ENCODE measurements at regions not wholly inside any gene's neighbourhood (a gene's known extent, or its start where the extent isn't known, plus 50 kb on each side); places are given as distances from the start of the nearest gene placed in this dataset.

DNA sequence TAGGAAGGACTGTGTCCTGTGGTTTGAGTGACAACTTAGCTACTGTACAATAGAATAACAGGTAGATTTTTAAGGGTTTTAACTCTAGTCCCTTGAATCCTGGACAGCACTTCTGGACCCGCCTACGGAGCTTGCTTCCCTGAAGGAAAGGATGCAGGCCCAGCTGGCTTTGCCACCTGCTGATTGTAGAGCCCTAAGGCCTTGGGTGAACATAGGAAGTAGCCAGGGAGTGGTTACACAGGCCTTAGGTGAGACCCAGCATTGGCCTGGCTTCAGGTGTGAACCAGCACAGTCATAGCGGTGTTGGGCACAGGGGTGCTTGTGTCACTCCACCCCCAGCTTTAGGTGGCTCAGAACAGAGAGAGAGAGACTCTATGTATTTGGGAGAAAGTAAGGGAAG is 413.5 kb downstream of the GRIA2 start:
- H3K9me3 ChIP-seq (replicated peaks; ENCODE audit: control insufficient read depth, insufficient read depth, low read length), result no peaks in the 10 kb centered on the region
- no peaks in the 10 kb centered on the region for H3K27me3 ChIP-seq (replicated peaks in 1 of 2; ENCODE audit: control insufficient read depth in 2 of 2, insufficient read depth in 2 of 2, low read length in 1 of 2)
- no peaks in the 10 kb centered on the region for H3K4me1 ChIP-seq (ENCODE audit: control insufficient read depth, insufficient read depth, low read length)
- no TSS peak for BruUV-seq (replicated peaks)
- H3K79me2 ChIP-seq (ENCODE audit: control insufficient read depth, insufficient read depth, low read length), result no peaks in the 10 kb centered on the region
- DNase-seq (ENCODE audit: low read depth, low spot score) (no peak), FAIRE-seq (no peak), ATAC-seq (no peak)
- no peaks in the 10 kb centered on the region for H3K36me3 ChIP-seq (ENCODE audit: control insufficient read depth in 2 of 2, insufficient read depth in 2 of 2, low read length in 1 of 2)
- ChIA-PET SMC1A (ENCODE audit: uncharacterized antibody, unreplicated experiment) (no interaction called here), POLR2A (no interaction called here), CTCF (no interaction called here), RAD21 (ENCODE audit: unreplicated experiment) (no interaction called here)
- no peak overlapping the region for H3K27ac ChIP-seq (ENCODE audit: control insufficient read depth, insufficient read depth)
- in situ Hi-C loops (cut with MboI), result no loop called here
- no peak overlapping the region for H3K4me2 ChIP-seq (ENCODE audit: control insufficient read depth, insufficient read depth)
- no peak overlapping the region for H3K4me3 ChIP-seq
- no peak overlapping the region for H2AFZ ChIP-seq (ENCODE audit: control insufficient read depth, low read depth, low read length)
- 2% methylated on average over 3 of the region's 3 CpGs for WGBS (ENCODE audit: insufficient coverage, insufficient replicate concordance, low lambda C conversion rate, missing lambda C conversion rate)
- no peak overlapping the region for H3K9ac ChIP-seq (ENCODE audit: control insufficient read depth, insufficient read depth, low read length)
- no peaks in the 10 kb centered on the region for H4K20me1 ChIP-seq (ENCODE audit: control insufficient read depth, insufficient read depth)
- intact Hi-C loops (cut with micrococcal nuclease; ENCODE audit: unreplicated experiment), result no loop called here
- TF ChIP-seq FOXK2 (IDR thresholded peaks at IDR 0.05), result no peak
- TF ChIP-seq SMAD5 (IDR thresholded peaks at IDR 0.05; ENCODE audit: low read depth), result no peak
- TF ChIP-seq, protein P1, sequence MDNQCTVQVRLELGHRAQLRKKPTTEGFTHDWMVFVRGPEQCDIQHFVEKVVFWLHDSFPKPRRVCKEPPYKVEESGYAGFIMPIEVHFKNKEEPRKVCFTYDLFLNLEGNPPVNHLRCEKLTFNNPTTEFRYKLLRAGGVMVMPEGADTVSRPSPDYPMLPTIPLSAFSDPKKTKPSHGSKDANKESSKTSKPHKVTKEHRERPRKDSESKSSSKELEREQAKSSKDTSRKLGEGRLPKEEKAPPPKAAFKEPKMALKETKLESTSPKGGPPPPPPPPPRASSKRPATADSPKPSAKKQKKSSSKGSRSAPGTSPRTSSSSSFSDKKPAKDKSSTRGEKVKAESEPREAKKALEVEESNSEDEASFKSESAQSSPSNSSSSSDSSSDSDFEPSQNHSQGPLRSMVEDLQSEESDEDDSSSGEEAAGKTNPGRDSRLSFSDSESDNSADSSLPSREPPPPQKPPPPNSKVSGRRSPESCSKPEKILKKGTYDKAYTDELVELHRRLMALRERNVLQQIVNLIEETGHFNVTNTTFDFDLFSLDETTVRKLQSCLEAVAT (IDR thresholded peaks at IDR 0.05), result no peak
- TF ChIP-seq, protein P2, sequence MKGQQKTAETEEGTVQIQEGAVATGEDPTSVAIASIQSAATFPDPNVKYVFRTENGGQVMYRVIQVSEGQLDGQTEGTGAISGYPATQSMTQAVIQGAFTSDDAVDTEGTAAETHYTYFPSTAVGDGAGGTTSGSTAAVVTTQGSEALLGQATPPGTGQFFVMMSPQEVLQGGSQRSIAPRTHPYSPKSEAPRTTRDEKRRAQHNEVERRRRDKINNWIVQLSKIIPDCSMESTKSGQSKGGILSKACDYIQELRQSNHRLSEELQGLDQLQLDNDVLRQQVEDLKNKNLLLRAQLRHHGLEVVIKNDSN (IDR thresholded peaks at IDR 0.05; ENCODE audit: borderline replicate concordance, extremely low read length, insufficient read depth, low read depth, low read length), result no peak
- TF ChIP-seq, protein P3, sequence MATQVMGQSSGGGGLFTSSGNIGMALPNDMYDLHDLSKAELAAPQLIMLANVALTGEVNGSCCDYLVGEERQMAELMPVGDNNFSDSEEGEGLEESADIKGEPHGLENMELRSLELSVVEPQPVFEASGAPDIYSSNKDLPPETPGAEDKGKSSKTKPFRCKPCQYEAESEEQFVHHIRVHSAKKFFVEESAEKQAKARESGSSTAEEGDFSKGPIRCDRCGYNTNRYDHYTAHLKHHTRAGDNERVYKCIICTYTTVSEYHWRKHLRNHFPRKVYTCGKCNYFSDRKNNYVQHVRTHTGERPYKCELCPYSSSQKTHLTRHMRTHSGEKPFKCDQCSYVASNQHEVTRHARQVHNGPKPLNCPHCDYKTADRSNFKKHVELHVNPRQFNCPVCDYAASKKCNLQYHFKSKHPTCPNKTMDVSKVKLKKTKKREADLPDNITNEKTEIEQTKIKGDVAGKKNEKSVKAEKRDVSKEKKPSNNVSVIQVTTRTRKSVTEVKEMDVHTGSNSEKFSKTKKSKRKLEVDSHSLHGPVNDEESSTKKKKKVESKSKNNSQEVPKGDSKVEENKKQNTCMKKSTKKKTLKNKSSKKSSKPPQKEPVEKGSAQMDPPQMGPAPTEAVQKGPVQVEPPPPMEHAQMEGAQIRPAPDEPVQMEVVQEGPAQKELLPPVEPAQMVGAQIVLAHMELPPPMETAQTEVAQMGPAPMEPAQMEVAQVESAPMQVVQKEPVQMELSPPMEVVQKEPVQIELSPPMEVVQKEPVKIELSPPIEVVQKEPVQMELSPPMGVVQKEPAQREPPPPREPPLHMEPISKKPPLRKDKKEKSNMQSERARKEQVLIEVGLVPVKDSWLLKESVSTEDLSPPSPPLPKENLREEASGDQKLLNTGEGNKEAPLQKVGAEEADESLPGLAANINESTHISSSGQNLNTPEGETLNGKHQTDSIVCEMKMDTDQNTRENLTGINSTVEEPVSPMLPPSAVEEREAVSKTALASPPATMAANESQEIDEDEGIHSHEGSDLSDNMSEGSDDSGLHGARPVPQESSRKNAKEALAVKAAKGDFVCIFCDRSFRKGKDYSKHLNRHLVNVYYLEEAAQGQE (IDR thresholded peaks at IDR 0.05; ENCODE audit: low read depth, low read length), result no peak
- TF ChIP-seq, protein P4, sequence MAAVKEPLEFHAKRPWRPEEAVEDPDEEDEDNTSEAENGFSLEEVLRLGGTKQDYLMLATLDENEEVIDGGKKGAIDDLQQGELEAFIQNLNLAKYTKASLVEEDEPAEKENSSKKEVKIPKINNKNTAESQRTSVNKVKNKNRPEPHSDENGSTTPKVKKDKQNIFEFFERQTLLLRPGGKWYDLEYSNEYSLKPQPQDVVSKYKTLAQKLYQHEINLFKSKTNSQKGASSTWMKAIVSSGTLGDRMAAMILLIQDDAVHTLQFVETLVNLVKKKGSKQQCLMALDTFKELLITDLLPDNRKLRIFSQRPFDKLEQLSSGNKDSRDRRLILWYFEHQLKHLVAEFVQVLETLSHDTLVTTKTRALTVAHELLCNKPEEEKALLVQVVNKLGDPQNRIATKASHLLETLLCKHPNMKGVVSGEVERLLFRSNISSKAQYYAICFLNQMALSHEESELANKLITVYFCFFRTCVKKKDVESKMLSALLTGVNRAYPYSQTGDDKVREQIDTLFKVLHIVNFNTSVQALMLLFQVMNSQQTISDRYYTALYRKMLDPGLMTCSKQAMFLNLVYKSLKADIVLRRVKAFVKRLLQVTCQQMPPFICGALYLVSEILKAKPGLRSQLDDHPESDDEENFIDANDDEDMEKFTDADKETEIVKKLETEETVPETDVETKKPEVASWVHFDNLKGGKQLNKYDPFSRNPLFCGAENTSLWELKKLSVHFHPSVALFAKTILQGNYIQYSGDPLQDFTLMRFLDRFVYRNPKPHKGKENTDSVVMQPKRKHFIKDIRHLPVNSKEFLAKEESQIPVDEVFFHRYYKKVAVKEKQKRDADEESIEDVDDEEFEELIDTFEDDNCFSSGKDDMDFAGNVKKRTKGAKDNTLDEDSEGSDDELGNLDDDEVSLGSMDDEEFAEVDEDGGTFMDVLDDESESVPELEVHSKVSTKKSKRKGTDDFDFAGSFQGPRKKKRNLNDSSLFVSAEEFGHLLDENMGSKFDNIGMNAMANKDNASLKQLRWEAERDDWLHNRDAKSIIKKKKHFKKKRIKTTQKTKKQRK (IDR thresholded peaks at IDR 0.05; ENCODE audit: low read depth, low read length), result no peak
- no peak for TF ChIP-seq CHD1 (IDR thresholded peaks at IDR 0.05; ENCODE audit: low read depth, low read length)
- TF ChIP-seq IKZF1 (conservative IDR thresholded peaks at IDR 0.05), result no peak
- TF ChIP-seq CHD2 (IDR thresholded peaks at IDR 0.05; ENCODE audit: borderline replicate concordance, low read depth, low read length), result no peak
- TF ChIP-seq BRCA1 (IDR thresholded peaks at IDR 0.05; ENCODE audit: low read depth, low read length), result no peak
- TF ChIP-seq CBFB (IDR thresholded peaks at IDR 0.05; ENCODE audit: low read depth), result no peak
- no peak for TF ChIP-seq LARP7 (IDR thresholded peaks at IDR 0.05)
